Activated CD8-positive, alpha-beta T cell treated with anti-CD3 and anti-CD28 coated beads, Interleukin-2, amount 10 ng/mL, durations not matched to agents 7 days and 5 days (primary cell): ENCODE measurements at regions not wholly inside any gene's neighbourhood (a gene's known extent, or its start where the extent isn't known, plus 50 kb on each side); places are given as distances from the start of the nearest gene placed in this dataset.
"Not testable (repeated sequence)": the region's sequence is repeated elsewhere in the genome, so short reads cannot be mapped to it uniquely, and the experiment has no call there.

Source experiments
- ATAC-seq: fragments of 150-1000 bp; cut with Tn5 transposase; one replicate; pipeline ENCODE4 v1.10.0; 2021; ENCODE audit warnings: moderate library complexity
- CTCF ChIA-PET: fragments of 350-600 bp; sonication (Branson Sonifier 250); formaldehyde crosslinking; loops from one replicate; lab custom pipeline; 2021; ENCODE audit warnings: antibody characterized with exemption; lab: Charles Lee
- POLR2A ChIA-PET: fragments of 350-600 bp; sonication (Branson Sonifier 250); formaldehyde crosslinking; loops from one replicate; lab custom pipeline; 2021; ENCODE audit warnings: antibody characterized with exemption; lab: Charles Lee
- DNase-seq: peaks from one replicate; pipeline ENCODE4 v3.0.0-alpha.2; 2020
- H3K27ac Mint-ChIP-seq: one replicate; pipeline ENCODE4 v1.8.0; 2021; ENCODE audit warnings: mild to moderate bottlenecking, mixed read lengths
- H3K27me3 Mint-ChIP-seq: one replicate; pipeline ENCODE4 v1.8.0; 2021; ENCODE audit warnings: low read depth, mixed read lengths
- H3K36me3 Mint-ChIP-seq: one replicate; pipeline ENCODE4 v1.8.0; 2021; ENCODE audit warnings: low read depth, mixed read lengths
- H3K4me1 Mint-ChIP-seq: one replicate; pipeline ENCODE4 v1.8.0; 2021; ENCODE audit warnings: low read depth, mixed read lengths
- H3K4me3 Mint-ChIP-seq: one replicate; pipeline ENCODE4 v1.8.0; 2021; ENCODE audit warnings: mild to moderate bottlenecking, mixed read lengths
- H3K9me3 Mint-ChIP-seq: one replicate; pipeline ENCODE4 v1.8.0; 2022; ENCODE audit warnings: mixed read lengths; ENCODE audit not compliant: insufficient read depth

DNA sequence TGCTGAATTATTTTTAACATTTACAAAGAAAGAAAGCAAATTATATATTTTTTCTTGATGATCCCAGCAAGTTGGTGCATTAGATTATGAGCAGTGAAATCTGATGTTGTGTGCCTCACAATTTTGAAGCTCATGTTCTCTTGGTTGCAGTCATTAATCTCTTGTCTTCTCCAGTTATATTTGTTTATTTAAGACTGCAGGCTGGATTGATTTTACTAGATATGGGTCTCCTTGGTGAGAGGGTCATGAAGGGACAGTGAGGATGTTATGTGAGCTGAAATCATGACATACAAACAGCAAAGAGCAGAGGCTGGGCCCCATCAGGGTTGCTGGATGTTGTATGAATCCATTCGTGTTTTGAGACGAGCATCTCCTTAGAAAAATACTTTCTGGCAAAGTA, 64.2 kb upstream of the AKIRIN2 start:
- Mint-ChIP-seq H3K9me3 (no peaks in the 10 kb centered on the region), H3K36me3 (no peaks in the 10 kb centered on the region), H3K27me3 (no peaks in the 10 kb centered on the region), H3K4me1 (no peaks in the 10 kb centered on the region), H3K27ac (no peak overlapping the region), H3K4me3 (no peak overlapping the region)
- CTCF ChIA-PET, result no interaction called here
- POLR2A ChIA-PET, result no interaction called here
- ATAC-seq (no peak), DNase-seq (no peak)

DNA sequence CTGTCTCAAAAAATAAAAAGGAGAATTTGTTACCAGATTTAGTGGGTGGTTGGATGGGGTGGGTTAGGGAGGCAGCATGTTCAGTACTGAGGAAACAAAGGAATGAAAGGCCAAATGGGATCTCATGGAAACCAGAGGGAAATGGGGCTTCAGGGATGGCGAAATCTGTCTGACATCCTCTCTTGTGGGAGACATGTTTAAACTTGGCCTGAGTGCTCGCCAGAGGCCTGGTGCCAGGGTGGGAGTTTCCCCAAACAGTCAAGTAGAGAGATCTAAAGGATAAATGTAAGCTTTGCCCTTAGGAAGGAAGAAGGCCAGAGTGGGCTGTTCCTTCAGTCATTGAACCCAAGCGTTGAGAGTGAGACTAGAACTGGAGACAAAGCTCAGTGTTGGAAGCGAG, 61.9 kb upstream of the AKIRIN2 start:
- no peak for ATAC-seq

DNA sequence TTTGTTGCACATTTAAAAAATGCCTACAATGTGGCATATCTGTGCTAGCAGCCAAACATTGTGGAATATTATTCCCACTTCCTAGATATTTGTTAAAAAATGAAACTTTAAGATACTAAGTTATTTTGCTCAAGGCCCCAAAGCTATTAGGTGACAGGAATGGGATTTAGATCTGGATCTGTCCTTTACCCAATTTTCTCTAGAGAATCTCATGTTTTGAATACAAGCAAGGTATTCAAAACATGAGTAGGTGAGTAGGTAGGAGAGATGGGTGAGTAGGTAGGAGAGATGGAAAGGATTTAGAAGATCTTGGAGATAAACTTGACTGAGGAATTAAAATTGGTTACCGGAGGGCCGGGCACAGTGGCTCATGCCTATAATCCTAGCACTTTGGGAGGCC, 61.2 kb upstream of the AKIRIN2 start:
- H3K27ac Mint-ChIP-seq, result no peak overlapping the region
- CTCF ChIA-PET, result no interaction called here
- no peak for ATAC-seq
- H3K4me3 Mint-ChIP-seq, result no peak overlapping the region
- no peaks in the 10 kb centered on the region for H3K4me1 Mint-ChIP-seq
- POLR2A ChIA-PET, result no interaction called here
- H3K9me3 Mint-ChIP-seq, result no peaks in the 10 kb centered on the region
- no peak for DNase-seq
- no peaks in the 10 kb centered on the region for H3K27me3 Mint-ChIP-seq
- no peaks in the 10 kb centered on the region for H3K36me3 Mint-ChIP-seq

More for the DNA sequence above, 61.9 kb upstream of the AKIRIN2 start:
- ChIA-PET CTCF (interaction anchor here (1.2 kb wide), 1 partner anchor 25 kb away, joined by 3 read pairs; no protein-coding TSS in a partner anchor), POLR2A (no interaction called here)
- Mint-ChIP-seq H3K27me3 (no peaks in the 10 kb centered on the region), H3K36me3 (no peaks in the 10 kb centered on the region), H3K4me3 (no peak overlapping the region), H3K9me3 (no peaks in the 10 kb centered on the region), H3K27ac (no peak overlapping the region), H3K4me1 (no peaks in the 10 kb centered on the region)
- no peak for DNase-seq

DNA sequence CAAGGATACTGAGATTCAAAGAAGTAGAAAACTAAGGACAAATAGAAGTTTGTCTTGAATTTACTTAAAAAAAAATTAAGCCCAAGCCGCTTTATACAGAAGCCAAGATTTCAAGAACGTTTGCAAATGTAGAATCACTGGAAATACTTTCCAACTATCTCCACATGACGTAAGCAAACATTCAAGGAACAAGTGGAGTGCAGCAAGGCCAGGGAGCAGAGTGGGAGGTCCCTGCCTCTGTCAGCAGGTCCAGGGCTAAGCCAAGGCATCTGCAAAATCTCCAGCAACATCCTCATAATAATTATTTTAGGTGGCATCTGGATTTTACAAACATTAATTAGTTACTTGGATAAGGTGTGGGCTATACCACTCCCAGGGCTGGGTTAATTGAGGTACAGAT, 60.1 kb upstream of the AKIRIN2 start:
- no peak overlapping the region for H3K4me3 Mint-ChIP-seq
- ATAC-seq (no peak), DNase-seq (no peak)
- H3K27ac Mint-ChIP-seq, result no peak overlapping the region
- CTCF ChIA-PET, result no interaction called here
- no peaks in the 10 kb centered on the region for H3K27me3 Mint-ChIP-seq
- H3K9me3 Mint-ChIP-seq, result no peaks in the 10 kb centered on the region
- H3K4me1 Mint-ChIP-seq, result peaks cover 2% of the 10 kb centered on the region
- POLR2A ChIA-PET, result no interaction called here
- no peaks in the 10 kb centered on the region for H3K36me3 Mint-ChIP-seq

DNA sequence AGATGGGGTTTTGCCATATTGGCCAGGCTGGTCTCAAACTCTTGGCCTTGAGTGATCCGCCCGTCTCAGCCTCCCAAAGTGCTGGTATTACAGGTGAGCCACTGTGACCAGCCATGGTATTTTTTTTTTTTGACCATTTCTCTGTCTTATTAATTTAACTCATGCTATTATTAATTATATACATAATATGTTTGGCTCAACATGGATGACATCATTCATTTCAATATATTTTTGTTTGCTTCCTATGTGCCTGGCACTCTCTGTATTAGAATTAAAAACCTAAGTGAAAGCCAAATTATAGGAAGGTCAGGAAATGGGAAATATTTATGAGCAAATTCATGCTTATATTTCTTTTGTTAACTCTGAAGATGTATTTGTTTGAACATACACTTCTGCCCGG, 55.8 kb upstream of the AKIRIN2 start:
- Mint-ChIP-seq H3K27ac (no peak overlapping the region), H3K9me3 (no peaks in the 10 kb centered on the region), H3K4me3 (no peak overlapping the region), H3K36me3 (no peaks in the 10 kb centered on the region), H3K4me1 (peaks cover 17% of the 10 kb centered on the region), H3K27me3 (peaks cover 13% of the 10 kb centered on the region)
- ATAC-seq (no peak), DNase-seq (no peak)
- POLR2A ChIA-PET, result interaction anchor here (1.7 kb wide), 1 partner anchor 101 kb away, joined by 5 read pairs; no protein-coding TSS in a partner anchor
- CTCF ChIA-PET, result interaction anchor here (0.9 kb wide), 1 partner anchor 56 kb away, joined by 3 read pairs; the partner anchor contains the start of gene AKIRIN2

DNA sequence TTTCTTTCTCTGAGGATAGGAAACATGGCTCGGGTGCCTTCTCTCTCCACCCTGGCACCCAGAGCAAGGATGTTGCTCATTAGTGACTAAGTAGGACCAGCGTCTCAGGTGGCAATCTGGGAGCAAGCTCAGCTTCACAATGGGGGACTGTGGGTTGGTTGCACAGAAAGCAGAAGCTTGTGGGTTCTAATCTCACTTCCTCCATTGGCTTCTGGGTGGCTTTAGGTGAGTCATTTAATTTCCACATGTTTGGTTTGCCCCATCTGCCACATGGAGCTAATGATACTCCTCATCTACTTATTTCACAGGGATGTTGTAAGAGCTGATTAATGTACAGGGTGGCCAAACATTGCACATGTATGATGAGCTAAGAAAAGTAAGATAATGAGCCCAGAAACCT, 54.8 kb upstream of the AKIRIN2 start:
- DNase-seq, result peak; percentile 53
- Mint-ChIP-seq H3K4me3 (no peak overlapping the region), H3K27ac (peak overlapping the region; percentile 55), H3K36me3 (no peaks in the 10 kb centered on the region), H3K9me3 (no peaks in the 10 kb centered on the region), H3K27me3 (peaks cover 13% of the 10 kb centered on the region), H3K4me1 (peaks cover 17% of the 10 kb centered on the region)
- CTCF ChIA-PET, result interaction anchor here (0.9 to 1.2 kb wide), 3 partner anchors 12 to 57 kb away, joined by 3 read pairs; partner anchors contain the start of gene AKIRIN2
- POLR2A ChIA-PET, result interaction anchor here (1.0 to 1.7 kb wide), 3 partner anchors 14 to 100 kb away, joined by 4 to 7 read pairs (median 5); partner anchors contain the start of gene AKIRIN2
- ATAC-seq, result peak; percentile 77

DNA sequence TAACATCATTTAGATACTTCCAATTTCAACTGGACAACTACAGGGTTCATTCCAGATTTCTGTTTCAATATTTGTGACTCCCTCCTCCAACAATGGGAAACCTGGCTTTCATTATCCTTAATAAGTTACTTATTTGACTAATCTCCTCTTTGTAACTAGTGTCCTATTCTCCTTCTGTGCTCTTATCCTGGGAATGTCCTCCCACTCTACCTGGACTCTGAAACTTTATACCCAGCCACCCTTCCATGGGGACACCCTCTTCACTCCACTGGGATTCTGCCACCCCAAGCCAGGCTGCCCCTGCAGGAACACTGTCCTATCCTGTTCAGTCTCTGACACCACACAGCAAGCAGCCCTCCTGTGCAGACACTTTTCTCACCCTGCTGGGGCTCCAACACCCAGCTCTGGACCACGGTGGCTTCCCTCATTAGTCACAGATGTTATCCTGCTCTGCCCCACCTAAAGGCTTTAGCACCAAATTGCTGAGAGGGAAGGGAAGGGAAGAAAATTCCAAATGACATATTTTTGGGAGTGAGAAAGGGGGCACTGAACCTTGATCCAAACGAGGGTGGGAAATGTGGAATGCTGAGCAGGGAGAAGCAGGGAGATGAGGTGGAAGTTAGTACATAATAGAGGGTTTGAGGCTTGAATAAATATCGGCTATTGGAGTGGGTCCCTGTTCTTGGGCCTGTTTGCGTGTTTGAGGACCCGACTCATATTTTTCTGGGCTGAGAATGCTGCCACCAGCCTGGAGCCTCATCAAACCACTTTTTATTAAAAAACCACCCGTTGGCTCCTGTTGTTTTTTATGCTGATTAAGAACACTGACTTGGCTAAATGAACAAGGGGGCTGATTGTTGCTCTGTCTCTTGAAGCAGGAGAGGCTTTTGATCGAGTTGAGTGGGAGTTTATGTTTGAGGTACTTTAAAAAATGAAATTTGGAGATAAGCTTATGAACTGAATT, 54.0 kb upstream of the AKIRIN2 start:
- ChIA-PET CTCF (interaction anchor here (0.9 to 1.2 kb wide), 2 partner anchors 13 to 56 kb away, joined by 3 read pairs; no protein-coding TSS in a partner anchor), POLR2A (interaction anchor here (1.0 to 1.7 kb wide), 3 partner anchors 14 to 99 kb away, joined by 4 to 7 read pairs (median 5); partner anchors contain the start of gene AKIRIN2)
- ATAC-seq (no peak), DNase-seq (no peak)
- Mint-ChIP-seq H3K9me3 (no peaks in the 10 kb centered on the region), H3K27me3 (peaks cover 13% of the 10 kb centered on the region), H3K4me1 (peaks cover 17% of the 10 kb centered on the region), H3K36me3 (no peaks in the 10 kb centered on the region), H3K27ac (no peak overlapping the region), H3K4me3 (no peak overlapping the region)

DNA sequence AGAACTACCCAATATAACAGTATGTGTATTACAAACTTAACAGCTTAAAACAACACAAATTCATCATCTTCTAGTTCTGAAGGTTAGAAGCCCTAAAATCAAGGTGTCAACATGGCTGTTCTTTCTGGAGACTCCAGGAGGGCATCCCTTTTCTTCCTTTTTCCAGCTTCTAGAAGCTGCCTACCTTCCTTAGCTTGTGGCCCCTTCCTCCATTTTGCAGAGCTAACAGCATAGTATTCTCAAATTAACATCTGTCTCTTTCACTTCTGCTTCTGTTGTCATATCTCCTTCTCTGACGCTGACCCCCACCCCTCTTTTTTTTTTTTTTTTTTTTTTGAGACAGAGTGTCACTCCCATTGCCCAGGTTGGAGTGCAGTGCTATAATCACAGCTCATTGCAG, 52.8 kb upstream of the AKIRIN2 start:
- Mint-ChIP-seq H3K27ac (no peak overlapping the region), H3K9me3 (no peaks in the 10 kb centered on the region), H3K36me3 (no peaks in the 10 kb centered on the region), H3K27me3 (peaks cover 13% of the 10 kb centered on the region), H3K4me1 (peaks cover 17% of the 10 kb centered on the region), H3K4me3 (no peak overlapping the region)
- no peak for DNase-seq
- no peak for ATAC-seq
- POLR2A ChIA-PET, result interaction anchor here (0.8 kb wide), 1 partner anchor 53 kb away, joined by 4 read pairs; the partner anchor contains the start of gene AKIRIN2
- CTCF ChIA-PET, result interaction anchor here (1.0 kb wide), 1 partner anchor 12 kb away, joined by 3 read pairs; no protein-coding TSS in a partner anchor

DNA sequence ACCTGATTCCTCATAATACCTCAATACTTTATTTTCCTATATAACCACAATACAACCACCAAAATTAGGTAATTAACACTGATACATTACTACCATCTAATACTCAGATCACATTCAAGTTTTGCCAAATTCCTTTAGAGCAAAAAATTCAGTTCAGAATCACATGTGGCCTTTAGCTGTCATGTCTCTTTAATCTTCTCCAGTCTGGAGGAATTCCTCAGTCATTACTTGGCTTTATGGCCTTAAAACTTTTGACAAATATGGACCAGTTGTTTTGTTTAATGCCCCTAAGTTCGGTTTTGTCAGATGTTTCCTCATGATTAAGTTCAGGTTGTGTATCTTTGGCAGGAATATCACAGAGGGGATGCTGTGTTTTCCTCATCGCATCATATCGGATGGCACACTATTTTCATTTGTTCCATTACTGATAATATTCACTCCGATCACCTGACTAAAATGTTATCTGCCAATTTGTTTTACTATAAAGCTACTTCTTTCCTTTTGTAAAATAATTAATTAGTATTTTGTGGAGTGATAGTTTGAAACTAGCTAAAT, 51.2 kb upstream of the AKIRIN2 start:
- H3K4me3 Mint-ChIP-seq, result no peak overlapping the region
- DNase-seq (no peak), ATAC-seq (no peak)
- peaks cover 17% of the 10 kb centered on the region for H3K4me1 Mint-ChIP-seq
- no peaks in the 10 kb centered on the region for H3K9me3 Mint-ChIP-seq
- no peak overlapping the region for H3K27ac Mint-ChIP-seq
- ChIA-PET POLR2A (no interaction called here), CTCF (no interaction called here)
- peaks cover 13% of the 10 kb centered on the region for H3K27me3 Mint-ChIP-seq
- no peaks in the 10 kb centered on the region for H3K36me3 Mint-ChIP-seq

DNA sequence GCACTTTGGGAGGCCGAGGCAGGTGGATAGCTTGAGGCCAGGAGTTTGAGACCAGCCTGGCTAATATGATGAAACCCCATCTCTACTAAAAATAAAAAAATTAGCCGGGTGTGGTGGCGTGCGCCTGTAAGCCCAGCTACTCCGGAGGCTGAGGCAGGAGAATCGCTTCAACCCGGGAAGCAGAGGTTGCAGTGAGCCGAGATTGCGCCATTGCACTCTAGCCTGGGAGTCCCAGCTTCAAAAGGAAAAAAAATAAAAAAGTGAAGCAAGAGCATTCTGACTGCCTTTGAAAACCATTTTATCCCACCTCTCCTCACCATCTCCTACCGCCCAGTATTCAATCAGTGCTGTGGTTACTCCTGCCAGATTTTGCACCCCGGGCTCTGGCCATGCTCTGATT, 50.5 kb upstream of the AKIRIN2 start:
- H3K36me3 Mint-ChIP-seq, H3K4me3 Mint-ChIP-seq, POLR2A ChIA-PET, DNase-seq, ATAC-seq, CTCF ChIA-PET, H3K27ac Mint-ChIP-seq, H3K9me3 Mint-ChIP-seq: not testable (repeated sequence)
- Mint-ChIP-seq H3K4me1 (peaks cover 17% of the 10 kb centered on the region), H3K27me3 (peaks cover 13% of the 10 kb centered on the region)
